ENCODE measurements at regions not wholly inside any gene's neighbourhood (a gene's known extent, or its start where the extent isn't known, plus 50 kb on each side); places are given as distances from the start of the nearest gene placed in this dataset.

DNA sequence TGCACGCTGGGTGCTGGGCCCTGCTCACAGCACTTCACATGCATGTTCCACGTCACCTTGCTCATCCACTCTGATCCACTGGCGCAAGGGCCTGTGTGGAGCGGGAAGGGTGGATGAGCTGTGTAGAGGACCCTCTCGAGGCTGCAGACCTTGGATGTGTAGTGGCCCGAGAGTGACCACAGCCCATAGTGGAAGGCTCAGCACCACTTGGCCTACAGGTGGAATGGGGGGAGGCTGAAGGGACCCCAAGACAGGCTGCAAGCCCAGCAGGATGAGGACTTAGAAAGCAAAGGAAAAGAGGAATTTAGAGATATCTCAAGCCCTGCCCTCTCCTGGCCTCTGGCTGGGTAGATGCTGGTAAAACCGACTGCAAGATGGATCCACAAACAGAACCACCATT lies 175.9 kb upstream of the COPS8 start:
- Histone ChIP-seq H3K56ac (replicated peaks; ENCODE audit: insufficient read length, low read depth, low read length) (no peak overlapping the region), H2BK20ac (ENCODE audit: low read length) (no peak overlapping the region), H3K79me2 (ENCODE audit: control insufficient read depth in 1 of 2, insufficient read depth in 2 of 2, low read length in 2 of 2) (no peaks in the 10 kb centered on the region; a peak in 1 of 4 replicates), H2BK12ac (ENCODE audit: low read depth, low read length) (peak overlapping the region; percentile 17; the same call in 1 of the 2 replicates), H3K23ac (ENCODE audit: insufficient read length) (no peak overlapping the region), H2AK5ac (ENCODE audit: low read depth, low read length) (no peak overlapping the region), H2AFZ (ENCODE audit: low read length) (no peak overlapping the region; the same call in 1 of the 2 replicates), H4K20me1 (replicated peaks in 1 of 2; ENCODE audit: control insufficient read depth in 1 of 2, insufficient read depth in 2 of 2, low read length in 2 of 2) (no peaks in the 10 kb centered on the region), H3K4me2 (ENCODE audit: insufficient read depth in 1 of 2, low read depth in 2 of 2, low read length in 2 of 2) (no peak overlapping the region), H3K9ac (replicated peaks in 1 of 4; ENCODE audit: extremely low read depth in 1 of 4, low read depth in 3 of 4, low read length in 3 of 4) (no peak overlapping the region), H3K4me1 (replicated peaks in 1 of 4; ENCODE audit: control insufficient read depth in 3 of 4, insufficient read depth in 4 of 4, low read length in 3 of 4) (peaks cover 0 to 2% (median 0%) of the 10 kb centered on the region in 4 experiments; a peak in 1 of 7 replicates), H4K5ac (ENCODE audit: insufficient read length, low read depth, low read length) (no peak overlapping the region), H3K4ac (replicated peaks; ENCODE audit: insufficient read length, low read depth, low read length) (no peak overlapping the region), H2BK15ac (ENCODE audit: low read length) (no peak overlapping the region; the same call in 1 of the 2 replicates), H2BK120ac (replicated peaks; ENCODE audit: low read depth, low read length) (no peak overlapping the region), H3K79me1 (ENCODE audit: low read depth, low read length) (no peaks in the 10 kb centered on the region), H3K14ac (ENCODE audit: insufficient read length) (no peak overlapping the region), H4K91ac (replicated peaks; ENCODE audit: insufficient read length, low read length) (no peak overlapping the region), H2BK5ac (ENCODE audit: low read depth, low read length) (no peak overlapping the region), H3K27me3 (replicated peaks in 1 of 4; ENCODE audit: control insufficient read depth in 3 of 4, extremely low read depth in 1 of 4, insufficient read depth in 3 of 4, low read length in 3 of 4) (no peaks in the 10 kb centered on the region), H3K36me3 (ENCODE audit: control insufficient read depth in 2 of 4, insufficient read depth in 4 of 4, low read length in 3 of 4) (no peaks in the 10 kb centered on the region; a peak in 1 of 8 replicates), H3K9me3 (ENCODE audit: insufficient read depth in 2 of 2, low read depth in 1 of 2, low read length in 1 of 2) (no peaks in the 10 kb centered on the region), H3K18ac (ENCODE audit: extremely low read depth, low read length) (no peak overlapping the region), H3K27ac (ENCODE audit: low read depth, low read length) (no peak overlapping the region), H3K23me2 (ENCODE audit: low read depth, low read length) (peaks cover 2% of the 10 kb centered on the region; the same call in 1 of the 2 replicates), H4K8ac (ENCODE audit: extremely low read depth, insufficient read depth, low read length) (no peak overlapping the region), H3K4me3 (ENCODE audit: extremely low read depth in 1 of 4, insufficient read depth in 2 of 4, low read depth in 3 of 4, low read length in 4 of 4) (no peak overlapping the region)
- WGBS, 2 experiments (ENCODE audit: extremely low coverage in 1 of 2, insufficient coverage in 1 of 2, insufficient read length in 1 of 2, insufficient replicate concordance in 2 of 2, low coverage in 1 of 2, low lambda C conversion rate in 2 of 2, missing lambda C conversion rate in 1 of 2), result 94% methylated on average over 7 of the region's 7 CpGs; no CpG with 5 or more reads in 1 of the 2 experiments
- ChIA-PET CTCF (ENCODE audit: partially characterized antibody) (no interaction called here), POLR2A (ENCODE audit: partially characterized antibody) (no interaction called here)
- DNase-seq (ENCODE audit: low read depth in 1 of 2, low spot score in 2 of 2) (no peak), FAIRE-seq (no peak)
- TF ChIP-seq CBX8 (IDR thresholded peaks at IDR 0.05; ENCODE audit: borderline replicate concordance, low read depth, low read length) (no peak), SIN3A (conservative IDR thresholded peaks at IDR 0.05 in 1 of 2, IDR thresholded peaks at IDR 0.05 in 1 of 2; ENCODE audit: low read depth in 1 of 2, low read length in 2 of 2) (no peak), POU5F1 (IDR thresholded peaks at IDR 0.05; ENCODE audit: low read depth, low read length) (no peak), YY1 (IDR thresholded peaks at IDR 0.05; ENCODE audit: low read depth, low read length) (no peak), TAF1 (IDR thresholded peaks at IDR 0.05; ENCODE audit: low read depth, low read length) (no peak), KDM4A (IDR thresholded peaks at IDR 0.05; ENCODE audit: low read depth, low read length, severe bottlenecking) (no peak), KDM1A (IDR thresholded peaks at IDR 0.05; ENCODE audit: borderline replicate concordance, low read length) (no peak)

Measured in H1 (cell line).